ENCODE measurements at regions not wholly inside any gene's neighbourhood (a gene's known extent, or its start where the extent isn't known, plus 50 kb on each side); places are given as distances from the start of the nearest gene placed in this dataset.

- H3K27ac ChIP-seq: peak overlapping the region in 2 of 4 donors; percentile 49 to 58
- 65 to 69% methylated on average over 1 of the region's 1 CpG for whole genome bisulfite sequencing, 2 donors
- ATAC-seq (ENCODE audit: low FRiP score in 2 of 2): no peak
Measured at GRCh38 chr14:71582705-71583104, 349.5 kb upstream of the RGS6 start.

GRCh38 chr14:71583194-71583593 is 349.0 kb upstream of the RGS6 start:
- ATAC-seq (ENCODE audit: low FRiP score in 2 of 2): peak in 1 of 2 donors; percentile 40
- no peak overlapping the region for H3K4me3 ChIP-seq
- no peaks in the 10 kb centered on the region for H3K9me3 ChIP-seq
- H3K36me3 ChIP-seq: no peaks in the 10 kb centered on the region
- WGBS, 2 donors: 66 to 77% methylated on average over 2 of the region's 2 CpGs
- H3K27ac ChIP-seq: peak overlapping the region in 2 of 4 donors; percentile 49 to 58
- TF ChIP-seq POLR2AphosphoS5 (IDR thresholded peaks at IDR 0.05) (no peak), POLR2A (IDR thresholded peaks at IDR 0.05) (no peak), CTCF (IDR thresholded peaks at IDR 0.05) (no peak), EP300 (IDR thresholded peaks at IDR 0.05) (no peak)
- no peak for DNase-seq
- peaks cover 4 to 32% (median 10%) of the 10 kb centered on the region in 4 donors for H3K4me1 ChIP-seq
- no peaks in the 10 kb centered on the region for H3K27me3 ChIP-seq

More at GRCh38 chr14:71582705-71583104, 349.5 kb upstream of the RGS6 start:
- TF ChIP-seq POLR2AphosphoS5 (IDR thresholded peaks at IDR 0.05): no peak
- DNase-seq: no peak
- no peaks in the 10 kb centered on the region for H3K27me3 ChIP-seq
- H3K36me3 ChIP-seq: no peaks in the 10 kb centered on the region
- no peak overlapping the region for H3K4me3 ChIP-seq
- no peaks in the 10 kb centered on the region for H3K9me3 ChIP-seq
- H3K4me1 ChIP-seq: peaks cover 4 to 32% (median 10%) of the 10 kb centered on the region in 4 donors

GRCh38 chr14:71583705-71584104 is 348.5 kb upstream of the RGS6 start:
- H3K36me3 ChIP-seq: no peaks in the 10 kb centered on the region
- ATAC-seq (ENCODE audit: low FRiP score in 2 of 2): no peak
- no peaks in the 10 kb centered on the region for H3K9me3 ChIP-seq
- peak overlapping the region in 1 of 4 donors; percentile 58 for H3K27ac ChIP-seq
- no peaks in the 10 kb centered on the region for H3K27me3 ChIP-seq
- no peak for DNase-seq
- TF ChIP-seq POLR2AphosphoS5 (IDR thresholded peaks at IDR 0.05): no peak
- no peak for TF ChIP-seq POLR2A (IDR thresholded peaks at IDR 0.05)
- no peak for TF ChIP-seq EP300 (IDR thresholded peaks at IDR 0.05)
- no peak for TF ChIP-seq CTCF (IDR thresholded peaks at IDR 0.05)
- no peak overlapping the region for H3K4me3 ChIP-seq
- H3K4me1 ChIP-seq: peaks cover 4 to 32% (median 10%) of the 10 kb centered on the region in 4 donors

- no peak for ATAC-seq (ENCODE audit: low FRiP score in 2 of 2)
- Histone ChIP-seq H3K27ac (no peak overlapping the region), H3K4me3 (no peak overlapping the region), H3K9me3 (no peaks in the 10 kb centered on the region), H3K36me3 (no peaks in the 10 kb centered on the region), H3K4me1 (peaks cover 4 to 32% (median 11%) of the 10 kb centered on the region in 4 donors), H3K27me3 (no peaks in the 10 kb centered on the region)
- no peak for DNase-seq
- TF ChIP-seq POLR2AphosphoS5 (IDR thresholded peaks at IDR 0.05): no peak
- no peak for TF ChIP-seq EP300 (IDR thresholded peaks at IDR 0.05)
- no peak for TF ChIP-seq CTCF (IDR thresholded peaks at IDR 0.05)
- no peak for TF ChIP-seq POLR2A (IDR thresholded peaks at IDR 0.05)
Measured at GRCh38 chr14:71585361-71585760, 346.9 kb upstream of the RGS6 start.

GRCh38 chr14:71586131-71586897 is 345.9 kb upstream of the RGS6 start:
- TF ChIP-seq POLR2A (IDR thresholded peaks at IDR 0.05) (no peak), POLR2AphosphoS5 (IDR thresholded peaks at IDR 0.05) (no peak)
- H3K27me3 ChIP-seq: no peaks in the 10 kb centered on the region
- no peak for DNase-seq
- H3K27ac ChIP-seq: no peak overlapping the region
- peak overlapping the region in 1 of 4 donors; percentile 2 for H3K4me3 ChIP-seq
- WGBS, 2 donors: 29 to 46% methylated on average over 10 to 14 of the region's 14 CpGs
- H3K36me3 ChIP-seq: no peaks in the 10 kb centered on the region
- peaks cover 4 to 32% (median 11%) of the 10 kb centered on the region in 4 donors for H3K4me1 ChIP-seq
- peak in 1 of 2 donors; percentile 44 for ATAC-seq (ENCODE audit: low FRiP score in 2 of 2)
- no peaks in the 10 kb centered on the region for H3K9me3 ChIP-seq

GRCh38 chr14:71588028-71588427 is 344.2 kb upstream of the RGS6 start:
- Histone ChIP-seq H3K36me3 (no peaks in the 10 kb centered on the region), H3K27ac (no peak overlapping the region), H3K4me3 (no peak overlapping the region), H3K9me3 (no peaks in the 10 kb centered on the region), H3K4me1 (peaks cover 7 to 32% (median 14%) of the 10 kb centered on the region in 4 donors), H3K27me3 (no peaks in the 10 kb centered on the region)
- TF ChIP-seq CTCF (IDR thresholded peaks at IDR 0.05) (no peak), EP300 (IDR thresholded peaks at IDR 0.05) (no peak), POLR2AphosphoS5 (IDR thresholded peaks at IDR 0.05) (no peak), POLR2A (IDR thresholded peaks at IDR 0.05) (no peak)
- ATAC-seq (ENCODE audit: low FRiP score in 2 of 2) (no peak), DNase-seq (no peak)
- WGBS, 2 donors: 93% methylated on average over 9 of the region's 9 CpGs
